Vagina (tissue), 2 donors: ENCODE measurements at regions not wholly inside any gene's neighbourhood (a gene's known extent, or its start where the extent isn't known, plus 50 kb on each side); places are given as distances from the start of the nearest gene placed in this dataset.

Experiments used
- DNase-seq, 2 donors: peaks; one replicate each; pipeline ENCODE4 v3.0.0-alpha.2; 2017; ENCODE audit errors: extremely low spot score in 2 of 2
- H3K27ac ChIP-seq: fragments of 200-600 bp; sonication (generic); one replicate; pipeline ENCODE4 v1.5.1; 2019
- H3K27me3 ChIP-seq: fragments of 200-600 bp; sonication (generic); one replicate; pipeline ENCODE4 v1.5.1; 2019
- H3K36me3 ChIP-seq, 2 donors: fragments of 200-600 bp; sonication (generic); one replicate each; pipeline ENCODE4 v1.5.1; 2017 to 2019
- H3K4me1 ChIP-seq: fragments of 200-600 bp; sonication (generic); one replicate; pipeline ENCODE4 v1.5.1; 2019
- H3K4me3 ChIP-seq, 2 donors: fragments of 200-600 bp; sonication (generic); 1 replicate in 1 of 2; 2 replicates in 1 of 2; pipeline ENCODE4 v1.5.1; 2016 to 2019
- H3K9me3 ChIP-seq: fragments of 200-600 bp; sonication (generic); one replicate; pipeline ENCODE4 v1.5.1; 2019
- POLR2A ChIP-seq, 2 donors: fragments of 450-650 bp; IDR thresholded peaks; one replicate each; pipeline ENCODE4 v1.6.1; 2017; ENCODE audit warnings: antibody characterized with exemption in 2 of 2, mild to moderate bottlenecking in 2 of 2, moderate library complexity in 2 of 2
- POLR2AphosphoS5 ChIP-seq, 2 donors: sonication (generic); formaldehyde crosslinking; IDR thresholded peaks; one replicate each; pipeline ENCODE4 v1.9.0; 2017; ENCODE audit warnings: antibody characterized with exemption in 2 of 2, mild to moderate bottlenecking in 2 of 2, low read depth in 1 of 2; ENCODE audit not compliant: insufficient read depth in 1 of 2
- intact Hi-C: fragments of 100-400 bp; cut with DNase I; formaldehyde crosslinking; loops from one replicate; pipeline ENCODE4 v1.15.1; 2023
- TF ChIP-seq, protein P1 (sequence below), 3 experiments: fragments of 450-650 bp in 2 of 3; fragments of 200-600 bp in 1 of 3; sonication (generic) in 1 of 3; IDR thresholded peaks; one replicate each; pipeline ENCODE4 v1.5.1; 2017 to 2019; ENCODE audit warnings: antibody characterized with exemption in 3 of 3, mild to moderate bottlenecking in 2 of 3, moderate library complexity in 2 of 3

DNA sequence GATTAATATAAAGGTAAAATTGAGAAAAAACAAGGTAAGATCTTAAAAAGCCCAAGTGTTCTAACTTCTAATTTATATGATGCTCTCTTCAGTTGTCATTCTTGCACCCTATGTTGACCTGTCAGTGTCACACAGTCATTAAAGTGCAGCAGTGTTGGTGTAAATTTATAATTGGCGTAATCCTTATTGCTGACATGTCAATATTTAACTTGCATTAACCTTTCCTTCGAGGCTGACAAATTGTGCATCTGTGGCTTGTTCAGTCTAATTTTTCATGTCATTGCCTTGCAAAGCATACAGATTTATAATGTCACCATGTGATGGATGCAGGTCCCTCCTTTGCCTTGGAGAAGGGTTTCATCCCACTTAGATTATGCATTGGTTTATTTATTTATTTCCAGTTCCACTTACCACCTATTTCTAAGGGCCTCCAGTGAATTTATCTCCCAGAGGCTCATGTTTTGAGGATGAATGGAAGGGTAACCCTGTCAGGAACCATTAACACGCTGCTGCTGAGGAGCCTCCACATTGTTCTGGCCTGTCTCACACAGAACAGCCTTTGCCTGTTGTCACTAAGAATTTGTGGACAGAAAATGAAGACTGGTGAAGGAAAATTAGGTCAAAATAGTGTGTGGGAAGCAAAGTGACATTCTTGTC lies 1098.5 kb upstream of the LCORL start:
- no peaks in the 10 kb centered on the region for H3K36me3 ChIP-seq
- no peaks in the 10 kb centered on the region for H3K4me1 ChIP-seq
- H3K9me3 ChIP-seq = no peaks in the 10 kb centered on the region
- TF ChIP-seq POLR2AphosphoS5 (IDR thresholded peaks at IDR 0.05; ENCODE audit: insufficient read depth in 1 of 2, low read depth in 1 of 2) = no peak
- no peak for TF ChIP-seq POLR2A (IDR thresholded peaks at IDR 0.05)
- TF ChIP-seq, protein P1, sequence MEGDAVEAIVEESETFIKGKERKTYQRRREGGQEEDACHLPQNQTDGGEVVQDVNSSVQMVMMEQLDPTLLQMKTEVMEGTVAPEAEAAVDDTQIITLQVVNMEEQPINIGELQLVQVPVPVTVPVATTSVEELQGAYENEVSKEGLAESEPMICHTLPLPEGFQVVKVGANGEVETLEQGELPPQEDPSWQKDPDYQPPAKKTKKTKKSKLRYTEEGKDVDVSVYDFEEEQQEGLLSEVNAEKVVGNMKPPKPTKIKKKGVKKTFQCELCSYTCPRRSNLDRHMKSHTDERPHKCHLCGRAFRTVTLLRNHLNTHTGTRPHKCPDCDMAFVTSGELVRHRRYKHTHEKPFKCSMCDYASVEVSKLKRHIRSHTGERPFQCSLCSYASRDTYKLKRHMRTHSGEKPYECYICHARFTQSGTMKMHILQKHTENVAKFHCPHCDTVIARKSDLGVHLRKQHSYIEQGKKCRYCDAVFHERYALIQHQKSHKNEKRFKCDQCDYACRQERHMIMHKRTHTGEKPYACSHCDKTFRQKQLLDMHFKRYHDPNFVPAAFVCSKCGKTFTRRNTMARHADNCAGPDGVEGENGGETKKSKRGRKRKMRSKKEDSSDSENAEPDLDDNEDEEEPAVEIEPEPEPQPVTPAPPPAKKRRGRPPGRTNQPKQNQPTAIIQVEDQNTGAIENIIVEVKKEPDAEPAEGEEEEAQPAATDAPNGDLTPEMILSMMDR (IDR thresholded peaks at IDR 0.05) = no peak
- H3K27me3 ChIP-seq = no peaks in the 10 kb centered on the region
- H3K27ac ChIP-seq = no peak overlapping the region
- no peak for DNase-seq
- no peak overlapping the region for H3K4me3 ChIP-seq
- intact Hi-C loops = no loop called here

DNA sequence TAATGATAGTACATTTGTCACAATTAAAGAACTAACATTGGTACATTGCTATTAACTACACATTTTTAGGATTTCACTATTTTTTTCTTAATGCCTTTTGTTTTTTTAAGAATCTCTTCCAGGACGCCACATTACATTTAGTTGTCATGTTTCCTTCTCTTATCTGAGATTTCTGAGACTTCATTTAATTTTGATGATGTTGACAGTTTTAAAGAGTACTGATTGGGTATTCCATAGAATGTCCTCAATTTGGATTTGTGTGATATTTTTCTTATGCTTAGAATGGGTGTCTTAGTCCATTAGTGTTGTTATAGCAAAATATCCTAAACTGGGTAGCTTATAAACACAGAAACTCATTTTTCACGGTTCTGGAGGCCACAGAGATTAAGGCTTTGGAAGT lies 1095.5 kb upstream of the LCORL start:
- no peaks in the 10 kb centered on the region for H3K4me1 ChIP-seq
- no peak for DNase-seq

DNA sequence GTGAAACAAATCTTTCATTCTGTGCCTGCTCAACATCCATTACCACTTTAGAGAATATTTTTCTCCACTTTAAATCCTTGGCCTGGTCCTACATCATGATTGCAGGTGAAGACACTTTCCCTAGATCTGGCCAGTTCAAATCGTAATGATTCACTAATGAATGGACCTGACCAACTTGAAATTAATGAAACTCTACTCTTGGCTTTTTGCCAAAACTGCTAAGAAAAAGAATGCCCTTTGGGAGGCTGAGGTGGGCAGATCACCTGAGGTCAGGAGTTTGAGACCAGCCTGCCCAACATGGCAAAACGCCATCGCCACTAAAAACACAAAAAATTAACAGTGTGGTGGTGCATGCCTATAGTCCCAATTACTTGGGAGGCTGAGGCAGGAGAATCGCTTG lies 1082.6 kb upstream of the LCORL start:
- intact Hi-C loops = no loop called here
- TF ChIP-seq POLR2AphosphoS5 (IDR thresholded peaks at IDR 0.05; ENCODE audit: insufficient read depth in 1 of 2, low read depth in 1 of 2) (no peak), POLR2A (IDR thresholded peaks at IDR 0.05) (no peak)
- TF ChIP-seq, protein P1 (IDR thresholded peaks at IDR 0.05) = no peak
- Histone ChIP-seq H3K36me3 (no peaks in the 10 kb centered on the region), H3K4me3 (no peak overlapping the region), H3K27me3 (no peaks in the 10 kb centered on the region), H3K9me3 (no peaks in the 10 kb centered on the region), H3K4me1 (no peaks in the 10 kb centered on the region), H3K27ac (no peak overlapping the region)
- no peak for DNase-seq

More for the DNA sequence above, 1095.5 kb upstream of the LCORL start:
- H3K27ac ChIP-seq = no peak overlapping the region
- intact Hi-C loops = no loop called here
- H3K36me3 ChIP-seq = no peaks in the 10 kb centered on the region
- TF ChIP-seq POLR2AphosphoS5 (IDR thresholded peaks at IDR 0.05; ENCODE audit: insufficient read depth in 1 of 2, low read depth in 1 of 2) (no peak), POLR2A (IDR thresholded peaks at IDR 0.05) (no peak)
- TF ChIP-seq, protein P1 (IDR thresholded peaks at IDR 0.05) = no peak
- H3K9me3 ChIP-seq = no peaks in the 10 kb centered on the region
- no peak overlapping the region for H3K4me3 ChIP-seq
- H3K27me3 ChIP-seq = no peaks in the 10 kb centered on the region

DNA sequence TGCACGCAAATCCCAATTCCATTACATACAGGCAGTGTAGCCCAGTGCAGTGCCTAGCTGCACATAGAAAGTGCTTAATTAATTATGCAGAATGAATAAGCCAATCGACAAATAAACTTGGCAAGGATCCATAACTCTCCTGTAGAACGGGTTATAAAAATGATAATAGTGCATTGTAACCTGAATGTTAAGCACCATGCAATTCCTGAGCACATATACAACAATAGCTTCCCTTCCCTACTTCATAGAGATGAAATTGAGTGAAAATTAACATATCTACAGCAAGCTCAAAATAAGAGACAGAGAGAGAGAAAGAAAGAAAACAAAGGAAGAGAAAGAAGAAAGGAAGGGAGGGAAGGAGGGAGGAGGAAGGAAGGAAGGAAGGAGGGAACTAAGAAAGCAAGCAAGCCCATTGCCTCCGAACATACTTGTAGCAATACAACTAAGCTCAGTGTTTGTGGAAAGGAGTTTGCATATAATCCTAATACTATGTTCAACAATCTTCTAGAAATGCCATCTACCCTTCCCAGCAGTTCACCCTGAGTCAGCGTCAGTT lies 1074.0 kb upstream of the LCORL start:
- no peak overlapping the region for H3K4me3 ChIP-seq
- intact Hi-C loops = no loop called here
- H3K27me3 ChIP-seq = no peaks in the 10 kb centered on the region
- no peaks in the 10 kb centered on the region for H3K36me3 ChIP-seq
- H3K27ac ChIP-seq = no peak overlapping the region
- no peaks in the 10 kb centered on the region for H3K9me3 ChIP-seq
- no peak for TF ChIP-seq POLR2AphosphoS5 (IDR thresholded peaks at IDR 0.05; ENCODE audit: insufficient read depth in 1 of 2, low read depth in 1 of 2)
- TF ChIP-seq, protein P1 (IDR thresholded peaks at IDR 0.05) = no peak
- no peak for TF ChIP-seq POLR2A (IDR thresholded peaks at IDR 0.05)
- no peaks in the 10 kb centered on the region for H3K4me1 ChIP-seq
- no peak for DNase-seq

DNA sequence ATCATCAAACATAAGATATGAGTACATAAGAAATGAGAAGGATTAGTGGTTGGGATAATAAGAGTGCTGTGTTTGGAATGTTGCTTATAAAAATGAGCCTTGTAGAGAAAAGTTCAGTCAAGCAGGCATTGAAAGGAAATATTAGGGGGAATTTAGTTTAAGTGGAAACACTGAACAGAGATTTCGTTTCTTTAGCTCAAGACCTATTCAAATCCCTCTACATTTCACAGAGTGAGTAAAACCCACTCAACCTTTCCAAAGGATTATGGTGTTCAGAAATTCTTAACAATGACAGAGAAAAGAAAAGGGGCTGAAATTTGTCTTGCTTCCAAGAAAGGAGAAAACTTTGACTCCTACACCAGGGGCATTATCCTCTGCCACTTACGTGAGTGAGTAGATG lies 1072.4 kb upstream of the LCORL start:
- intact Hi-C loops = no loop called here
- Histone ChIP-seq H3K27me3 (no peaks in the 10 kb centered on the region), H3K4me1 (no peaks in the 10 kb centered on the region), H3K9me3 (no peaks in the 10 kb centered on the region), H3K27ac (no peak overlapping the region), H3K4me3 (no peak overlapping the region), H3K36me3 (no peaks in the 10 kb centered on the region)
- DNase-seq = no peak
- TF ChIP-seq POLR2AphosphoS5 (IDR thresholded peaks at IDR 0.05; ENCODE audit: insufficient read depth in 1 of 2, low read depth in 1 of 2) (no peak), POLR2A (IDR thresholded peaks at IDR 0.05) (no peak)
- TF ChIP-seq, protein P1 (IDR thresholded peaks at IDR 0.05) = no peak
